ENCODE measurements at regions not wholly inside any gene's neighbourhood (a gene's known extent, or its start where the extent isn't known, plus 50 kb on each side); places are given as distances from the start of the nearest gene placed in this dataset.
"Not testable (repeated sequence)": the region's sequence is repeated elsewhere in the genome, so short reads cannot be mapped to it uniquely, and the experiment has no call there.

GRCh38 chr10:118465300-118465874, 123.3 kb upstream of the FAM204A start:
- DNase-seq (ENCODE audit: low read depth) = no peak

GRCh38 chr10:118463740-118464139, 121.6 kb upstream of the FAM204A start:
- DNase-seq (ENCODE audit: low read depth) = no peak

GRCh38 chr10:118462401-118462800, 120.3 kb upstream of the FAM204A start:
- DNase-seq (ENCODE audit: low read depth) = no peak

GRCh38 chr10:118459642-118460193, 117.6 kb upstream of the FAM204A start:
- DNase-seq (ENCODE audit: low read depth) = no peak

DNA sequence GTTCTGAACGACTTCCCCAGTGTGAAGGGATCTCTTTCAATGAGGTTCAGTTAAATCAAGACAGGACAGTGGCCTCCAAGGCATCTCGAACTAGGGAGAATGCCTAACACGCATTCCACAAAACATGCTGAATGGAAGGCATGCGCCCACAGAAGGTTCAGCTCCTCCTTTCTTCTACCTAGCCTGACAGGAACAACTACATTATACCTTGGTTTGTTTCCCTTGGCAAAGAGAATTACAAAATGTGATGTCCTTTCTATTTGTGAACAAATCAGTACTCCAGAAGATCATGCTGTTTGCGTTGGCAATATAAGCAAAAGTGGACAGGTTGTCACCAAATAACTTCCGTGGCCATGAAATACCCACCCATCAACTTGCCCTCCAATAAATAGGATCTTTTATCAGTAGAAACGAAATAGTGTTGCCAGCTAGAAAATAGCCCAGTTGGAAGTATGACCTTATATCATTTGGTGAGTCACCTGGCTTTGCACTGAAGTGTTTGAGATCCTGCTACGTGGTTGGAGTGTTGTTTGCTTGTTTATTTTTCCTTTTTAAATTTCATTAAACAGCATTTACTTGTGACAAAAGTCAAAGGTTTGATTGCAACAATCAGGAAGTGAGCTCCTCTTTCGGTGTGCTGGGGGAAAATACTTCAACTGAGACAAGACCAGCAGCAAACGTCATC, 117.0 kb upstream of the FAM204A start:
- DNase-seq (ENCODE audit: low read depth) = no peak

DNA sequence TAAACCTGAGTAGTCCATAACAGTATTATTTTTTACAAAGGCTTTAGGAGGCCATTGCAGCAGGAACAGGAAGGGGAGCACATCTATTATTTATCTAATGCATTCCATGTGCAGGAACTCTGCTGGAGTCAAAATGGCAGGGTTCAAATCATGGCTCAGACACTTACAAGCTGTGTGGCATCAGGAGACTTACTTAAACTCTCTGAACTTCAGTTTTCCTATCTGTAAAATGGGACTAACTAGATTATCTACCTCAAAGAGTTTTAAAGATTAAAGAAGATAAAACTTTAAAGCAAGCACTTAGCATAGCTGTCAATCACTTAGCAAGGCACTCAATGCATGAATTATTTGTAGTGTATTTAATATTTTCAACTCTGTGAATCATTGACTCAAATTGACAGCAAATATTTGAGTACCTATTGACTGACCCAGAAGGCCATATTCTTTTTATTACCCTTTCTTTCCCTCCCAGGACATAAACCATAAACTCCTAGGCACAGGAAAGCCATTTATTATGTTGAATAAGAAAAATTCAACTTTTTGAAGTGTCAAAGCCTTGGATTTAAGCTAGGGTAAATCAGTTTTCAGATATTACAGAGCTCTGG, 115.8 kb upstream of the FAM204A start:
- DNase-seq (ENCODE audit: low read depth) = no peak

DNA sequence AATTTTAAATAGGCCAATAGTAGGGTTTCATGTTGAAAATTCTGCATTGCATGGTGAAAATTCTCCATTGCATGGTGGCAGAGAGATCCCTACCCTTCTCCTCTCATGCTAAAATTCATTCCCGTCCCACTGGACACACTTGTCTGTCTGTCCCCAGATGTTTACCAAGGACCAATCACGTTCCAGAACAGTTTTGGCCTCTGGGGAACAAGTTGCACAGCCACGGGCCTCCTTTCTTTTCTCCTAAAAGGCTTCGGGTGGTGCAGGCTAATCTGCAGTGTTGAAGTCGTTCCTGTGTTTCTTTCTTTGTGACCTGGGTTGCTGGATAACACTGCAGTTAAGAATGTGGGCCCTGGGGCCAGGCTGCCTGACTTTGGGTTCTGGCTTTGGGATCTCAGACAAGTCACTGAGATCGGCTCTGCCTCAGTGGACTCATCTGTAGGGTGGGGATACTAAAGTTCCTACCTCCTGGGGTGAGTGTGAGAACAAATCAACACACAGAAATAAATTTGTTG, 113.1 kb upstream of the FAM204A start:
- DNase-seq (ENCODE audit: low read depth) = no peak

DNA sequence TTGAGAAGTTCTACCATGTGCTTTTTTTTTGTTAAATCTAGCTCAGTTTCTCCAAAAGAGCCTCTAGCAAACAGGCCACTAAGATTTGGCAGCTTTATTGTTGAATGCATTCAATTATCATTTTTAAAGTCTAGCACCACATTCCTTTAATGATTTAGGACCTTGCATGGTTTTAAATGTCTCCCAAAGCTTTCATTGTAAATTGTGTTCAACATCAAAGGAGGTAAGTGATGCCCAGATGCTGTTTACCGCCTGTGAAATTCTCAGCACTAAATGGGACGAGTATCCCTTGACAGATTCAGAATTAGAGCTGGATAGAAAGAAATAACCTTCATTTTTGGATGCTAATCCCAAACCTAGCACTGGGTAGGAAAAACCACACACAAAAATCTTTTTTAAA, 112.1 kb upstream of the FAM204A start:
- DNase-seq (ENCODE audit: low read depth) = no peak

DNA sequence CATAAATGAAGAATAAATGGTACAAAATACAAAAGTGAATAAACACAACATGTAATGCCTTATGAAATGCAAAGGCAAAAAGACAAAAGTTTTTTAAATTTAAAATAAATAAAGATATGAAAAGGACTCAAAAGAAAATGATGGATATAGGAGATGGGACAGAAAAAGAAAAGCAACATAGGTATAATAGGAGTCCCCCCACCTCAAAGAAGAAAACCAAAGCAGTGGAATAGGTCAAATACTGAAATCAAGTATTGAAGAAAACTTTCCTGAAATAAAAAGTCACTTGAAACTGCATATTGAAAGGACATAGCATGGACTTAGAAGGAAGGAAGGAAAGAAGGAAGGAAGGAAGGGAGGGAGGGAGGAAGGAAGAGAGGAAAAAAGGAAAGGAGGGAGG, 110.0 kb upstream of the FAM204A start:
- no peak for DNase-seq (ENCODE audit: low read depth)

DNA sequence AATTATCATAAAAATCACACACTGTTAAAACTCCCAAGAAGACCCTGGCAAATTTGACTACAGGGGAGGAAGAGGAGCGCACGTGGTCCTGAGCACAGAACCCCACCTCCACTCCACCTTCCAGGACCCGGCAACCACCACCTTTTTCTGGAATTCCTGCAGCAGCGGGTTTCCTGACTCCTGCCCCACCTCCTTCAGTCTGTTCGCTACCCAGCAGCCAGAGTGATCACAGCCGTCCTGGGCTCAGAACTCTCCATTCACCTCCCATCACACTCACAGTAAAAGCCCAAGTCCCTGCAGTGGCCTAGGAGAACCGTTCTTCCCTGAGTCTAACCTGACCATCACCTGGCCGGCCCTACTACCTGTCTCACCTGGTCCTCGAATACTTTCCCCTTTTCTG, 107.4 kb upstream of the FAM204A start:
- no peak for DNase-seq (ENCODE audit: low read depth)

DNA sequence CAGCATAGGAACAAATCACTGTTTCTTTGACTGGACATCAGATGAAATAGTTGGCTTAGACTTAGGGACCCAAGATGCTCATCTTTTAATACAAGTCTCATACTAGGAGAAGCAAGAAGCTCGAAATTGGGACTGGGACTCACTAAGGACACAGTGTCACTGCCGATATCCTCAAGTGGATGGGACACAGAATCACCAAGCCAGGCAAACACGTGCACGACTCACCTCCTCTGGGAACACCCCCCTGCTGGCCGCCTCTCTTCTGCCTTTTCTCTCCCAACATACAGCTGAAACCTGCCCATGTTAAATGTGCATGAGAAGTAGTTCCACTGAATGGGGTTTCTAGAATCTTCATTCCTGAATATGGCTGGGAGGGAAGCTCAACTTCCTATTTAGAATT, 106.6 kb upstream of the FAM204A start:
- no peak for DNase-seq (ENCODE audit: low read depth)

GRCh38 chr10:118447478-118448270, 105.5 kb upstream of the FAM204A start:
- no peak for DNase-seq (ENCODE audit: low read depth)

DNA sequence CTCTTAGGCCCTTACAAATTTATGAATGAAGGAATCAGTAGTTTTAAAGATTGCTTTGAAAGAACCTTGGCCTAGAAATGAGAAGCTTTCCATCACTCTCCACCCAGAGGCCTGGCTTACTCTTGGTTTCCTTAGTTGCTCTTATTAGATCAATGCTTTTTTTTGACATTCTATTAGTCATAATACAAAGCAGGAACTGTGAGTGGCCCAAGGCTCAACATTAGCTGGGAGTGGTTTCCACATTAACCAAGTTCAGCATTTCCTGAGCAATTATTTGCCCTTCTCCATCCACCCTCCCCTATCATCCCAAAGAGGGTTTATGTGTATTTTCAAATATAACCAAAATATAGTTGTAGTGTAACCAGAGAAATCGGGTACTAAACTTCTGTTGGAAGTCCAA, 103.4 kb upstream of the FAM204A start:
- DNase-seq (ENCODE audit: low read depth) = no peak

DNA sequence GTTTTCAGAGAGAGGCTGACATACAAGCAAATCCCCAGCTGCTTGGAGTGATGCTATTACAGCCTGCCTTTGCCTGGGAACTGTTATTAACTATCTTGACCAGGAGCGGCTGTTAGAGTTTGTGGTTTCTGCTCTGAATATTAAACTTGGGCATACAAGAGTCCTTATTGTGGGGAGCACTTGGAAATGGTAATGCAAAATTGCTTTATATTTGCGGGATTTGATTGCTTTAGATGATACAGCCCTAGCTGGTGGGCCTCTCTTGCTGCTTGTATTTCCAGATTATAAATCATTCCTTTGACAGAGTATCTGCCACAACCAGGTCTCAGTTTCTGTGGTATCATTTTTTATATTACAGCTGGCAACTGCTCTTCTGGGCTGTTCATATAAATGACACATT, 101.9 kb upstream of the FAM204A start:
- no peak for DNase-seq (ENCODE audit: low read depth)

DNA sequence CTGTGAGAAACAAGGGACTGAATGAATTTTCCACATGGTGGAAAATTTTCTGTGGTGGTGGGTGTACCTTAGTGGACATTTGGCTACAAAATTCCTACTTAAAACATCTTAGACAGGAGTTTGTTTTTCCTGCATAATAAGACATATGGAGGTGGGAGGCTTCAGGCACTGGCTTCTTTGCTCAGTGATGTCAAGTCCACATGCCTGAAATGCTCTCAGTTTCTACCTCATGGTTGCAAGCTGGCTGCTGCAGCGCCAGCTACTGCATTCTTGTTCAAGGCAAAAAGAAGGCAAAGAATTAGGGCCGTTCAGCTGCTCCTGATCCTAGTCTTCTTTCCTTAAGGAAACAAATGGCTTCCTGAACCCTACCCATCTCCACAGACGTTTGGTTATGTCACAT, 99.9 kb upstream of the FAM204A start:
- no peak for DNase-seq (ENCODE audit: low read depth)

DNA sequence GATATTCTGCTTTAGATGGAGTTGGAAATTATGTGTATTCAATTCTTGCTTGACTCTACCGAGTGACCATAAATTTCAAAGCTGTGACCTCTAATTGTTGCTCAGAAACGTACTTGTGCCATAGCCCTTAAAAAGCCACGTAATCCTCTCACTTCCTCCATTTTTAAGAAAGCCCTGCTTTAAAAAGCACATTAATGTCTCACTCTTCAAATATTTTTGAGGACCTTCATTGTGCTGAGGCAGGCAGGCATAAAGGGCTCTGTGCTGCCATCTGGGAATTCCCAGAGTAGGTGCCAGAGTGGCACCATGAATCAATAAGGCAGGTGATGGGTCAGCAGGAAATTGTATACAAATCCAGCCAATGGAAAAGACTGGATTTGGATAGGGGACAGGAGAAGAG, 97.7 kb upstream of the FAM204A start:
- no peak for DNase-seq (ENCODE audit: low read depth)

- DNase-seq (ENCODE audit: low read depth) = no peak
Observed at GRCh38 chr10:118436742-118437141, 94.6 kb upstream of the FAM204A start.

- no peak for DNase-seq (ENCODE audit: low read depth)
Observed at GRCh38 chr10:118430190-118430589, 88.1 kb upstream of the FAM204A start.

GRCh38 chr10:118423800-118424442, 81.8 kb upstream of the FAM204A start:
- DNase-seq (ENCODE audit: low read depth) = peak; percentile 63

- DNase-seq (ENCODE audit: low read depth) = no peak
Observed at GRCh38 chr10:118422241-118422640, 80.1 kb upstream of the FAM204A start.

DNA sequence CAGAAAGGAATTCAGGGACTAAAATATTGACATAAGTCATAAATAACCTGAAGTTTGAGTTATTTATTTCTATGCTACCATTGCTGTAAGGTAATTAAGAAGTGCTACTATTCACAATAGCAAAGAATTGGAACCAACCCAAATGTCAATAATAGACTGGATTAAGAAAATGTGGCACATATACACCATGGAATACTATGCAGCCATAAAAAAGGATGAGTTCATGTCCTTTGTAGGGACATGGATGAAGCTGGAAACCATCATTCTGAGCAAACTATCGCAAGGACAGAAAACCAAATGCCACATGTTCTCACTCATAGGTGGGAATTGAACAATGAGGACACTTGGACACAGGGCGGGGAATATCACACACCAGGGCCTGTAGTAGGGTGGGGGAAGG, 77.9 kb upstream of the FAM204A start:
- DNase-seq (ENCODE audit: low read depth) = not testable (repeated sequence)

DNA sequence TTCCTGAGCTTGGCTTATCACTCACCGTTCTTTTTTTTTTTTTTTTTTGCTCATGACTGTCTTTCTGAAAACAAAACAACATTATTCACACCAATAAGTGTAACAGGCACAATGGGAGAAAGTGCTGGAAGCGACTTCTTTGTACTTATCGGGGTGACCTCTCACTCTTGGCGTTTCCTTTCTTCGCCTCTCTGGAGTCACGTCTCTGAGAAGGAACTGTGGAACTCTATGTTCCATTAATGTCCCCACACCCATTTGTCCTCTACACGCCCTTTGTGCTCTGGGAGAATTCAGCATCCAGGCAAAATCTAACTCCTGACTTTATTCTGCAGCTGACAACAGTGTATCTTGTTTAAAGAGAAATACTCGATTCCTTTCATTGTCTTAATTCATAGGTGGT, 70.8 kb upstream of the FAM204A start:
- no peak for DNase-seq (ENCODE audit: low read depth)

Data from HS-5 (cell line).